T follicular helper cell (primary cell): ENCODE measurements at regions not wholly inside any gene's neighbourhood (a gene's known extent, or its start where the extent isn't known, plus 50 kb on each side); places are given as distances from the start of the nearest gene placed in this dataset.

Experiments used
- DNase-seq: peaks from one replicate; pipeline ENCODE4 v3.0.0-alpha.2; 2020; ENCODE audit warnings: low read depth

- DNase-seq = no peak
Measured at GRCh38 chr18:78701771-78702396, 277.7 kb upstream of the SALL3 start.

- no peak for DNase-seq
Measured at GRCh38 chr18:78703291-78703690, 276.3 kb upstream of the SALL3 start.

GRCh38 chr18:78704971-78705461 lies 274.6 kb upstream of the SALL3 start:
- DNase-seq = no peak

- DNase-seq = no peak
Measured at GRCh38 chr18:78709261-78709809, 270.3 kb upstream of the SALL3 start.

GRCh38 chr18:78711316-78711715 lies 268.3 kb upstream of the SALL3 start:
- DNase-seq = no peak

- no peak for DNase-seq
Measured at GRCh38 chr18:78711971-78712370, 267.6 kb upstream of the SALL3 start.

GRCh38 chr18:78713069-78713468 lies 266.5 kb upstream of the SALL3 start:
- no peak for DNase-seq

GRCh38 chr18:78713726-78714125 lies 265.9 kb upstream of the SALL3 start:
- no peak for DNase-seq

GRCh38 chr18:78716022-78716421 lies 263.6 kb upstream of the SALL3 start:
- DNase-seq = no peak

GRCh38 chr18:78716581-78716980 lies 263.0 kb upstream of the SALL3 start:
- DNase-seq = no peak

GRCh38 chr18:78717051-78717765 lies 262.4 kb upstream of the SALL3 start:
- DNase-seq = no peak

- DNase-seq = no peak
Measured at GRCh38 chr18:78717766-78718150, 261.9 kb upstream of the SALL3 start.

GRCh38 chr18:78719821-78720220 lies 259.8 kb upstream of the SALL3 start:
- DNase-seq = no peak

GRCh38 chr18:78720456-78721237 lies 259.0 kb upstream of the SALL3 start:
- DNase-seq = no peak

- no peak for DNase-seq
Measured at GRCh38 chr18:78721238-78721875, 258.3 kb upstream of the SALL3 start.

GRCh38 chr18:78721981-78722380 lies 257.6 kb upstream of the SALL3 start:
- DNase-seq = no peak

- no peak for DNase-seq
Measured at GRCh38 chr18:78722386-78722785, 257.2 kb upstream of the SALL3 start.

GRCh38 chr18:78722929-78723710 lies 256.5 kb upstream of the SALL3 start:
- no peak for DNase-seq

GRCh38 chr18:78724214-78724914 lies 255.3 kb upstream of the SALL3 start:
- DNase-seq = no peak

- DNase-seq = no peak
Measured at GRCh38 chr18:78725426-78725825, 254.2 kb upstream of the SALL3 start.
